ENCODE measurements at regions not wholly inside any gene's neighbourhood (a gene's known extent, or its start where the extent isn't known, plus 50 kb on each side); places are given as distances from the start of the nearest gene placed in this dataset.

DNA sequence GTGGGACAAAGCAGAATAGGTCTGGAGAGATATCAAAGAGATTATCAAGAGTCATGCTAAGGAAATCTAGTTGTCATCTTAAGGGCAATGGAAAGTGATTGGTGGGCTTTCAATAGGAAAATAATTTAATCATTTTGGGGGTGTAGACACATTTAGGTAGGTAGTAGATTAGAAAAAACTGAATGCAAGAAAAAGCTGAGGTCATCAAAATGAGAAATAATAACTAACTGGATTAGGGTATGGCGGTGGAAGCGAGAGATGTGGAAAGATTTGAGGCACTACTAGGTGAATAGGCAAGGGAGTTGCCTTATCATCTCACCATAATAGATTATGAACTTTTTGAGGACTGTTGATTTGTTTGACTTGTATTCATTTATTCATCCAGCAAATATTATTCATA, 393.2 kb upstream of the ZNF608 start:
- no peak overlapping the region for H3K4me3 ChIP-seq (replicated peaks; ENCODE audit: low read depth, low read length)
- DNase-seq (ENCODE audit: extremely low read depth, low read depth) = no peak
- TF ChIP-seq, protein P1, sequence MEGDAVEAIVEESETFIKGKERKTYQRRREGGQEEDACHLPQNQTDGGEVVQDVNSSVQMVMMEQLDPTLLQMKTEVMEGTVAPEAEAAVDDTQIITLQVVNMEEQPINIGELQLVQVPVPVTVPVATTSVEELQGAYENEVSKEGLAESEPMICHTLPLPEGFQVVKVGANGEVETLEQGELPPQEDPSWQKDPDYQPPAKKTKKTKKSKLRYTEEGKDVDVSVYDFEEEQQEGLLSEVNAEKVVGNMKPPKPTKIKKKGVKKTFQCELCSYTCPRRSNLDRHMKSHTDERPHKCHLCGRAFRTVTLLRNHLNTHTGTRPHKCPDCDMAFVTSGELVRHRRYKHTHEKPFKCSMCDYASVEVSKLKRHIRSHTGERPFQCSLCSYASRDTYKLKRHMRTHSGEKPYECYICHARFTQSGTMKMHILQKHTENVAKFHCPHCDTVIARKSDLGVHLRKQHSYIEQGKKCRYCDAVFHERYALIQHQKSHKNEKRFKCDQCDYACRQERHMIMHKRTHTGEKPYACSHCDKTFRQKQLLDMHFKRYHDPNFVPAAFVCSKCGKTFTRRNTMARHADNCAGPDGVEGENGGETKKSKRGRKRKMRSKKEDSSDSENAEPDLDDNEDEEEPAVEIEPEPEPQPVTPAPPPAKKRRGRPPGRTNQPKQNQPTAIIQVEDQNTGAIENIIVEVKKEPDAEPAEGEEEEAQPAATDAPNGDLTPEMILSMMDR (IDR thresholded peaks at IDR 0.05; ENCODE audit: low read depth, low read length, missing control alignments) = no peak

DNA sequence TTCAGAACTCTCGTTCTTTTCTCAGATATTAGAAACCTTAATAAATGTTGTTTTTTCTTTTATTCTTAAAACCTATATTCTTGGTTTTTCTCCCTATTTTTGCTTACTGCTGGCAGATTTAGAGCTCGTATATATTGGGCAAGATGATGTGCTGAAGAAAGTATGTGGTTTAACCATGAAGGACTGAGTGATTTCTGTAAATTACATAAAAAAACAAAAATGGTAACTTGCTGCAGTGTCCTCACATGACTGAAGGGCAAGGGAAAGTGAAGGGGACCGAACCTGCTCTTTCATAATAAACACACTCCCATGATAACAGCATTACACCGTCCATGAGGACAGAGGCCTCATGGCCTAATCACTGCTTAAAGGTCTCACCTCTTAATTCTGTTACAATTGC, 393.8 kb upstream of the ZNF608 start:
- no peak overlapping the region for H3K4me3 ChIP-seq (replicated peaks; ENCODE audit: low read depth, low read length)
- no peak for DNase-seq (ENCODE audit: extremely low read depth, low read depth)
- TF ChIP-seq, protein P1 (IDR thresholded peaks at IDR 0.05; ENCODE audit: low read depth, low read length, missing control alignments) = no peak

DNA sequence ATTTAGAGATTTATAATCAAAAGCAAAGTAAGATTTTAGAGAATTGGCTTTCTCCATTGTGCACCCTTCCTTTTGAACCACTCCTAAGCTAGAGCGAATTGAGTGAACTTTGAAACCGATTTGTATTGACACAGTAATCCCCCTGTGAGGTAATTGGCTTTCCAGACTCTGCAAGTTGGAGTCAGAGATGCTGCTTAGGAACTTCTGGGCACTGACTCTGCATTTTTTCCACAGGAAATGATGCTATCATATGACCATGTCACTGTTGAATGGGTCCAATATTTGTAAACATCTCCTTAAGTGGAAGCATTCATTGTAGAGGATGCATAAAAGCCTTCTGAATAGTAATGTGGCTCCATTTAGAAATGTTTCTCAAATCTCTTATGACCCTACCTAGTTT, 394.4 kb upstream of the ZNF608 start:
- peak; percentile 75 for DNase-seq (ENCODE audit: extremely low read depth, low read depth)

DNA sequence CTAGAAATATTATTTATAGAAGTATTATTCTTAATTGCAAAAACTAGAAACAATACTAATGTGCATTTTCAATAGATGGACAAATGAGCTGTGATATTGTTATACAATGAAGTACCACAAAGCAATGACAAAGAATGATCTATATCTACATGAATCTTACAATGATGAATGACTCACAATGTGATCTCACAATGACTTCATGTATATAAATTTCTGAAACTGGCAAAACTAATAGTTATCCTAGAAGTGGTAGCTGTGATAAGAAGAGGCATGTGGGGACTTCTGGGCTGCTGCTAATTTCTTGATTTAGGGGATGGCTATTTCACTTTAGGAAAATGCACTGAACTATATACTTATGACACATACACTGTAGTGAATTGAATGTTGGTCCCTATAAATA, 396.0 kb upstream of the ZNF608 start:
- DNase-seq (ENCODE audit: extremely low read depth, low read depth) = no peak
- TF ChIP-seq, protein P1 (IDR thresholded peaks at IDR 0.05; ENCODE audit: low read depth, low read length, missing control alignments) = no peak
- H3K4me3 ChIP-seq (replicated peaks; ENCODE audit: low read depth, low read length) = no peak overlapping the region

More for the DNA sequence above, 394.4 kb upstream of the ZNF608 start:
- TF ChIP-seq, protein P1 (IDR thresholded peaks at IDR 0.05; ENCODE audit: low read depth, low read length, missing control alignments) = no peak
- H3K4me3 ChIP-seq (replicated peaks; ENCODE audit: low read depth, low read length) = no peak overlapping the region

DNA sequence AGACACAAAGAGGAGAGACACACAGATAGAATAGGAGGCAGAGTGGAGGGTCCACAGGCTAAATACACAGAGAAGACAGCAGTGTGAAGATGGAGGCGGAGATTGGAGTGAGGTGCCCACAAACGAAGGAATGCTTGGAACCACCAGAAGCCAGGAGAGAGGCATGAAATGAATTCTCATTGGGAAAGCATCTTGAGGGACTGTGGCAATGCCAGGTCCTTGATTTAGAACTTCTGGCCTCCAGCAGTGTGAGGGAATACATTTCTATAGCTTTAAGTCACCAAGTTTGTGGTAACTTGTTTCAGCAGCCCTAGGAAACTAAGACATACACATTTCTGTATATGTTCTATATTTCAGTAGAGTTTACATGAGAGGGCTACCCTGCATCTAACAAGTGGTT, 396.6 kb upstream of the ZNF608 start:
- TF ChIP-seq, protein P1 (IDR thresholded peaks at IDR 0.05; ENCODE audit: low read depth, low read length, missing control alignments) = no peak
- DNase-seq (ENCODE audit: extremely low read depth, low read depth) = no peak
- H3K4me3 ChIP-seq (replicated peaks; ENCODE audit: low read depth, low read length) = no peak overlapping the region

DNA sequence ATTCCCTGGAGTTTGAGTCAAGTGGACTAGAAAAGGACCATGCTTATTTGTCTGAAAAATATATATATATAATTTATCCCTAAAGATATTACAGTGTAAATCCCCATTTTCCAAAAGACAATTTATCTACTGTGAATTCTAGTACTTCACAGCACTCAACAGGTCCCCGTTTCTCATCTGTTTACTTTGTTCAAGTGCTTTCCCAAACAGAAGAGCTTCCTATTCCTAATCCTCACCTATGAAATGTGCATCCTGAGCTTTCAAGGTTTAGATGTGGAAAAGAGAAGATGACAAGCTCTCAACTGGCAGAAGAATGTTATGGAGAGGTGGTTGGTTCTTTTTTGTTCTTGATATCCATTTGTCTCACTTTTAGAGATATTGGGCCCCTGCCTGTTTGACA, 401.6 kb upstream of the ZNF608 start:
- H3K4me3 ChIP-seq (replicated peaks; ENCODE audit: low read depth, low read length) = no peak overlapping the region
- no peak for DNase-seq (ENCODE audit: extremely low read depth, low read depth)
- TF ChIP-seq, protein P1 (IDR thresholded peaks at IDR 0.05; ENCODE audit: low read depth, low read length, missing control alignments) = no peak

DNA sequence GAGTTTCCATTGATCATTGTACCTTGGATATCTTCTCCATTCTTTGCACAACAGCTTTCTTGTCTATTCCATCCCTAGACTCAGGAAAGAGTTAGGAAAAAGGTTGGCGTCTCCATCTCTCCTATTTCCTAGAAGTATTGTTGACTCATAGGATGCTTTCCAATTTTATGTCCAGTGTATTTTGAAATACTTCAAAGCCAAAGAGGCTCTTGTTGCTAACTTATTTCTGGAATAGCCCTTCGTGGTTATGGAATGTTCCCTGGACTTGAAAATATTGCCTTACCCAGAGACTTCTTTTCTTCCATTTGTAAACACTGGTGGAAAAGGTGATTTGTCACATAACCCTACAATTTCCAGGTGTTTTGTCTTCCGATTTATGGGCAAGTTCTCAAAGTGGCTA, 402.3 kb upstream of the ZNF608 start:
- no peak for DNase-seq (ENCODE audit: extremely low read depth, low read depth)
- no peak overlapping the region for H3K4me3 ChIP-seq (replicated peaks; ENCODE audit: low read depth, low read length)
- TF ChIP-seq, protein P1 (IDR thresholded peaks at IDR 0.05; ENCODE audit: low read depth, low read length, missing control alignments) = no peak
